ENCODE measurements at regions not wholly inside any gene's neighbourhood (a gene's known extent, or its start where the extent isn't known, plus 50 kb on each side); places are given as distances from the start of the nearest gene placed in this dataset.
"Not testable (repeated sequence)": the region's sequence is repeated elsewhere in the genome, so short reads cannot be mapped to it uniquely, and the experiment has no call there.

DNA sequence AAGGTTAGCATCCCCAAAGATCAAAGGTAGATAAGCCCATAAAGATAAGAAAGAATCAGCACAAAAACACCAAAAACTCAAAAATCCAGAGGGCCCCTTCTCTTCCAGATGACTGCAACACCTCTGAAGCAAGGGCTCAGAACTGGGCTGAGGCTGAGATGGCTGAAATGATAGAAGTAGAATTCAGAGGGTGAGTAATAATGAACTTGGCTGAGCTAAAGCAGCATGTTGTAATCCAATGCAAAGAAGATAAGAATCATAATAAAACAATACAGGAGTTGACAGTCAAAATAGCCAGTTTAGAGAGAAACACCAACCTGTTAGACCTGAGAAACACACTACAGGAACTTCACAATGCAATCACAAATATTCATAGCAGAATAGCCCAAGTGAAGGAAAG is 406.9 kb upstream of the CXADR start:
- DNase-seq: no peak

GRCh38 chr21:17114045-17114444 is 398.8 kb upstream of the CXADR start:
- no peak for DNase-seq

DNA sequence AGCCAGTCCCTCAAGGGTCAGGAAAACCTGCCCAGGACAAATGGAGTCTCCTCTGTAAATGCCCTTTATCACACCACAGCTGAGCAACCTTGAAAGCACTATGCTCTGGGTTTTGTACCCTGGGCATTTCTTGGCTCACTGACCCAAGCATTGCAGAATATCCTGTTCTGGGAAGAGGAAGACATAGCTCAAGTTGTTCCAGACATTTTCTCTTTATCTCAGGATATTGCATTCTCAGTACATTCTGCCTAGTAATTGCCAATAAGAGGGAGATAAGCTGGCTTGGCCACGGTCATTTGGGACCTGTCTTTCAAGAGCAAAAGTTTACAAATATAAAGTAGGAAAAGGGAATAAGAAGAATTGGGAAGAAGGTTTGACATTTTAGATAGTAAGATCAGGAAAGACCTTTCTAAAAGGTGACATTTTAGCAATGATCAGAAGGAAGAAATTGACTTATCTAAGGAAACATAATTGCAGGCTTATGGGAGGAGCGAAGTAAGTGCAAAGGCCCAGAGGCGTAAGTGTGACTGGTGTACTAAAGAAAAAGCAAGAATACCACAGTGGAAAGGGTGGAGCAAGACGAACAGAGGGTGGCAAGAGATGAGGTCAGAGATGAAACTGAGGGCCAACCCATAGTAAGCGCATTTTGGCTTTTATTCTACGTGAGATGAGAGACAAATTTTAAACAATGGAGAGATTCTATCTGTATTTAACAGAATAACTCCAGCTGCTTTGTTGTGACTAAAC is 394.0 kb upstream of the CXADR start:
- no peak for DNase-seq

GRCh38 chr21:17119466-17120297 is 393.2 kb upstream of the CXADR start:
- no peak for DNase-seq

DNA sequence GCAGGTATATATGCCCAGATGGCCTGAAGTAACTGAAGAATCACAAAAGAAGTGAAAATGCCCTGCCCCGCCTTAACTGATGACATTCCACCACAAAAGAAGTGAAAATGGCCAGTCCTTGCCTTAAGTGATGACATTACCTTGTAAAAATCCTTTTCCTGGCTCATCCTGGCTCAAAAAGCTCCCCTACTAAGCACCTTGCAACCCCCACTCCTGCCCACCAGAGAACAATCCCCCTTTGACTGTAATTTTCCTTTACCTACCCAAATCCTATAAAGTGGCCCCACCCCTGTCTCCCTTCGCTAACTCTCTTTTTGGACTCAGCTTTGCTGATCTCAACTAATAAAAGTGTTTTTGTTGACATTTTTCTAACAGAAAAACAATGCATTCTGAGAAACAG is 385.4 kb upstream of the CXADR start:
- not testable (repeated sequence) for DNase-seq

GRCh38 chr21:17128132-17128531 is 384.7 kb upstream of the CXADR start:
- no peak for DNase-seq

GRCh38 chr21:17139159-17139558 is 373.7 kb upstream of the CXADR start:
- not testable (repeated sequence) for DNase-seq

DNA sequence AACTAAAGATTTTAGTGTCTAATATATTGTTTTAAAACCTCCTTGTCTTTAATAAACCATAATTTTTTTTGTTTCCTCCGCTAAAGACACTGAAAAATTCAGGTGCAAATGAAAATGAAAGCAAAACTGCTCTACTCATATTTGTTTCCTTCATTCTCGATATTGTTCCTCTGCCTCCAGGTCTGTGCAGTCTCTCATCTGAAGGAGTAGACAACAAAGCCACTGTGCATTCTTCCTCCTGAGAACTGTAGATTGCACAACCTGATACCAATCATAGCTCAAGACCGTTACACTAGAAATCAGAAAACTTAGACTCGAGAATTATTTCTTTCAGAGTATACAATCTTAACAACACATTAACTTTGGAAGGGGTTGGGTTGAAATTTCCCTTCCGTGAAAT is 373.1 kb upstream of the CXADR start:
- no peak for DNase-seq

GRCh38 chr21:17146426-17146825 is 366.4 kb upstream of the CXADR start:
- DNase-seq: no peak

- no peak for DNase-seq
These were observed 353.1 kb upstream of the CXADR start for GRCh38 chr21:17159697-17160096.

DNA sequence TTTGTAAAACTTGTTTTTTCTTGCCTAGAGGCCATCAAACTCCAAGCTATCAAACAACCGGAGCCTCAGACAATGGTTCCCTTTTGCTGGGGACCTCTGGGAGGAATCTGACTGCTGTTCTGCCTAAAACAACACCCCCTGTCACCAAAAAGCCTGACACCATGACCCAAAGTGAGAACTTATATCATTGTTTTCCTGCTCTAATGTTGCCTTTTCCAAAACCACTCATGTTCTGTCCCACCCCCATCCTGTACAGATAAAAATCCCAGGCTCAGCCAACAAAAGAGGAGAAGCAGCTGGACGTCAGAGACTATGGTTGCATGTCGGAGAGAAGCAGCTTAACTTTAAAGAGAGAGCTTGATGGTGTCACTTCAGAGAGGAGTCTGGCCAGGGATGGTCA is 327.2 kb upstream of the CXADR start:
- DNase-seq: no peak

- no peak for DNase-seq
These were observed 322.9 kb upstream of the CXADR start for GRCh38 chr21:17189963-17190362.

DNA sequence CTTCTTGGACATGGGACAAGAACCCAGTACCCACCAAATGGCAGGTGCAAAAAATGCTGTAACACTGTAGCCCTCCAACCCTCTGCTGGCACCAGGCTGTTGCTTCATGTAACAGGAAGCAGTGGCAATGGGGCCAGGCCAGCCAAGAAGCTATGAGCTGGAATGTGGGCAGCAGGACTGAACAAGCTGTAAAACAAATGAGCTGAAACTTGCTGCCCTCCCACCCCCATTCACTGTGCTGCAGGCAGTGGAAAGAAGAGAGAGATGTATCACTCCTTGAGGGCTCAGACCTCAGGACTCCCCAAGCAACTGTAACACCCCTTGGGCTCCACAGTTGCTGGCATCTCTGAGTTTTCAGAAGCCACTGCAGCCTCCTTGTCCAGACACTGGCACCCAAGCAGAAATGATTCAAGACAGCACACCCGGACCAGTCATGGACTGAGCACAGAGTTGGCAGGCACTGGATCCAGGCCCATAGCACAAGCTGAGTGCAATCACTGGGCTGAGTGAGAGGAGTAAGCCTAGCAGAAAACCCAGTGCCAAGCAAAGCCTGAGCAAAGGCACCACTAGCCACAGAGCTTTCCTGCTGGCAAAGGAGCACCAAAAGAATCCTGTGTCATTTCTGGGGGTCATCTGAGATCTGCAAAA is 321.4 kb upstream of the CXADR start:
- no peak for DNase-seq

DNA sequence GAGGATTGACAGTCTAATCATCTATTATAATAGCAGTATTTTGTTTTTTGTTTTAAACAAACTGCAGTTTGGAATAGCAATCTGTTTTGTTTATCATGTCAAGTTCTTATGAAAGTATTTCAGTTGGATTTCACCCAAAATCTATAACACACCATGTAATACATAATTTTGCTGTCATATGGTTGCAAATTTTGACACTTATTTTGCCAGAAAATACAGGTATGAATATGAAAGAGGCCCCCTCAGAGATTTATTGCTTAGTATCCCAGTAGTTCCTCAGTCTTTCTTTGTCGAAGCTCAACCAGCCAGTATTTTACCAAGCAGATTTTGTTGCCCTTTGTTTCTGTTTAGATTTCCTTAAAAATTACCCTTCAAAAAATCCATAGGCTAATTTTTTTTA is 317.5 kb upstream of the CXADR start:
- DNase-seq: no peak

GRCh38 chr21:17195976-17196375 is 316.9 kb upstream of the CXADR start:
- no peak for DNase-seq

DNA sequence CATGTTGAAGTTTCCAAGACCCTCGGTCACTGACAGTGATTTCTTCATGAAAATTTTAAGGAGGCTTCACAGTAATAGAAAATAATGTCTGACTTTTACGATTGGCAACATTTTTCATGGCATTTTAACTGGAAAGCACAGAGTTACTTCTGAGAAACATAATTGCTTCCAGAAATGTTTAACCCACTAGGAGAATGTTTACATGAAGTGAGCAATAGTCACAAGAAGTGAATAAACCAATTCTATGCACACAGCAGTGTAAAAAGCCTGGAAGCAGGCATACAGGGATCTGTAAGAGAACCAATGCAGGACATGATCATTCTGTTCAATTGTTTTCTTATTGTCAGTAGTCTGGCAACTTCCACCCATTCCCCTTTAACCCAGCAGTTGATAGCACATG is 316.2 kb upstream of the CXADR start:
- no peak for DNase-seq

DNA sequence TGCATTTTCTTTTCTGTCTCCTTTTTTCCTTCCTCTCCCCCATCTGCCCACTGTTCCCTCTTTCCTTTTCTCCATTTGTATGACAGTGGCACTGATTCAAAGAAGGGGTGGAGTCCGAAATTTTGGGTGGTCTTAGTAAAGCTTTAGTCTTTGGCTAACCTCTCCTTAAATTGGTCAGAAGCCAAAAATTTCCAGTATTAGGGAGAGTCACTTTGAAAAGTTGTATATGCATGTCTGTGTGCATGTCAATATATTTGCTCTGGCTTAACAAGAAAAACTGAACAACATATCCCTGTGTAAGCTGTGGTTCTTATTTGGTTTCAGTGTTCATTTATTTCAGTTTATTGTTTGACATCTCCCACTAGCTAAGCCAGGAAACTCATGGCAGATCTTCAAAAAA is 314.8 kb upstream of the CXADR start:
- no peak for DNase-seq

GRCh38 chr21:17200250-17200649 is 312.6 kb upstream of the CXADR start:
- no peak for DNase-seq

- DNase-seq: no peak
These were observed 311.0 kb upstream of the CXADR start for GRCh38 chr21:17201741-17202260.

DNA sequence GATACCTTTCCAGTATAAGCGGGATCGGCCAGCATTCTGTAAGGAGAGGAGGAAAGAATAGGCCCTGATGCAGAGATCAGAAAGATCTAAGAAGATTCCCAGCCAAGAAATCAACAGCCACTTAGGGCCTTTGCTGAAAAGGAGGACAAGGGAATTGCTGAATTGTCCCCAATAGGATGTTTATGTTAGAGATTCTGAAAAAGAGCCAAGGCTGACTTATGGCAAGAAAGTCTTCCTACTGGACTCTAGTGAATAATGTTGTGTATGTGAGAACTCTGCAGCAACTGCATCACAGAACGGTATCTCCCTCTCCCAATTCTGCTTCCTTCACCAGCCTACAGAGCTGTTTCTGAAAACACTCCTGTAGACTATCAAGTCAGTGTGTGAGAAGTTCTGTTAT is 298.0 kb upstream of the CXADR start:
- DNase-seq: no peak

DNA sequence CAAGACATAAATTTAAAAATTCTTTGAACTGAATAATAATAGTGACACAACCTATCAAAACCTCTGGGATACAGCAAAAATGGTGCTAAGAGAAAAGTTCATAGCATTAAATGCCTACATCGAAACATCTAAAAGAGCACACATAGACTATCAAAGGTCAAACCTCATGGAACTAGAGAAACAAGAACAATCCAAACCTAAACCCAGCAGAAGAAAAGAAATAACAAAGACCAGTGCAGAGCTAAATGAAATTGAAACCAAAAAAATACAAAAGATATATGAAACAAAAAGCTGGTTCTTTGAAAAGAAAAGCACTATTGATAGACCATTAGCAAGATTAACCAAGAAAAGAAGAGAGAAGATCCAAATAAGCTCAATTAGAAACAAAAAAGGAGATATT is 293.8 kb upstream of the CXADR start:
- DNase-seq: not testable (repeated sequence)

- DNase-seq: no peak
These were observed 281.7 kb upstream of the CXADR start for GRCh38 chr21:17231124-17231523.

- DNase-seq: no peak
These were observed 281.1 kb upstream of the CXADR start for GRCh38 chr21:17231771-17232170.

GRCh38 chr21:17238468-17238867 is 274.4 kb upstream of the CXADR start:
- no peak for DNase-seq

Measured in activated T-cell treated with anti-CD3 and anti-CD28 coated beads, Interleukin-2, amount 50 U/mL, for 48 hours (primary cell).